ENCODE measurements at regions not wholly inside any gene's neighbourhood (a gene's known extent, or its start where the extent isn't known, plus 50 kb on each side); places are given as distances from the start of the nearest gene placed in this dataset.

GRCh38 chr6:9623228-9623832 is 791.5 kb downstream of the TFAP2A start:
- no peak for TF ChIP-seq MEIS1 (CRISPR knock-in tag; IDR thresholded peaks at IDR 0.05; ENCODE audit: borderline replicate concordance)
- no peak for TF ChIP-seq ZNF557 (CRISPR knock-in tag; IDR thresholded peaks at IDR 0.05)
- TF ChIP-seq ZNF616 (CRISPR knock-in tag; IDR thresholded peaks at IDR 0.05; ENCODE audit: low read depth): no peak
- TF ChIP-seq BHLHE40 (IDR thresholded peaks at IDR 0.05; ENCODE audit: low read length): no peak
- no peak for TF ChIP-seq TCF12 (IDR thresholded peaks at IDR 0.05)
- TF ChIP-seq TCF12 (CRISPR knock-in tag; IDR thresholded peaks at IDR 0.05): no peak
- TF ChIP-seq ZNF569 (CRISPR knock-in tag; IDR thresholded peaks at IDR 0.05; ENCODE audit: borderline replicate concordance): no peak
- TF ChIP-seq CREBL2 (CRISPR knock-in tag; IDR thresholded peaks at IDR 0.05; ENCODE audit: borderline replicate concordance): no peak
- TF ChIP-seq TRIM24 (CRISPR knock-in tag; IDR thresholded peaks at IDR 0.05): no peak
- TF ChIP-seq CC2D1A (CRISPR knock-in tag; IDR thresholded peaks at IDR 0.05): no peak
- no peak for TF ChIP-seq ZNF777 (CRISPR knock-in tag; IDR thresholded peaks at IDR 0.05)
- TF ChIP-seq CEBPZ (IDR thresholded peaks at IDR 0.05; ENCODE audit: low read length): no peak

All from HepG2 (cell line).